K562 (cell line): ENCODE measurements at regions not wholly inside any gene's neighbourhood (a gene's known extent, or its start where the extent isn't known, plus 50 kb on each side); places are given as distances from the start of the nearest gene placed in this dataset.
"Not testable (repeated sequence)": the region's sequence is repeated elsewhere in the genome, so short reads cannot be mapped to it uniquely, and the experiment has no call there.

Experiments
- ATAC-seq: fragments of 200-7000 bp; cut with Tn5 transposase; 3 replicates; pipeline ENCODE4 v1.9.1; 2020; ENCODE audit warnings: moderate library complexity
- BruUV-seq: library from RNA; stranded (reverse); fragments of 400-500 nt; replicated peaks from 2 replicates; lab custom pipeline; 2021; lab: Mats Ljungman, UMichigan
- CTCF ChIA-PET: fragments of 300-600 bp; formaldehyde crosslinking; extraction: SDS; loops from one replicate; lab custom pipeline; 2021; ENCODE audit warnings: low intra/inter-chr PET ratio; lab: Yijun Ruan, JAX
- POLR2A ChIA-PET: fragments of 300-600, 350-650 bp; sonication (Branson Sonifier 250); formaldehyde crosslinking; extraction: SDS; loops from one replicate; lab custom pipeline; 2021; ENCODE audit warnings: antibody characterized with exemption, inconsistent platforms; lab: Yijun Ruan, JAX
- DNase-seq, 4 experiments: peaks; one replicate each; pipeline versions ENCODE4 v3.0.0 to v3.0.0-alpha.2; 2011 to 2018; ENCODE audit warnings: low spot score in 3 of 4, mixed read lengths in 3 of 4; ENCODE audit errors: extremely low read depth in 1 of 4
- FAIRE-seq: peaks from 2 replicates; lab custom pipeline; 2011; peaks lifted over from hg19 to GRCh38; lab: Jason Lieb, UNC
- H2AFZ ChIP-seq: 2 replicates; pipeline ENCODE4 v1.6.0; 2011; ENCODE audit warnings: low read depth, low read length, control low read depth, inconsistent platforms
- H3K27ac ChIP-seq: fragments of 200-600 bp; 3 replicates; pipeline ENCODE4 v1.8.0; 2011; ENCODE audit warnings: low read depth, mild to moderate bottlenecking, control low read depth, inconsistent platforms, low read length, moderate library complexity, mixed read lengths; ENCODE audit errors: extremely low read depth
- H3K27me3 ChIP-seq, 2 experiments: fragments of 300-600 bp in 1 of 2; 2 replicates in 1 of 2; 3 replicates in 1 of 2; pipeline versions ENCODE4 v1.6.0 to v1.8.0; 2011; ENCODE audit warnings: inconsistent platforms in 2 of 2, low read length in 2 of 2, mild to moderate bottlenecking in 1 of 2, mixed read lengths in 1 of 2, moderate library complexity in 1 of 2; ENCODE audit not compliant: control insufficient read depth in 2 of 2, insufficient read depth in 2 of 2
- H3K36me3 ChIP-seq: fragments of 300-600 bp; 3 replicates; pipeline ENCODE4 v1.8.0; 2011; ENCODE audit warnings: mild to moderate bottlenecking, low read length, inconsistent platforms; ENCODE audit not compliant: control insufficient read depth, insufficient read depth
- H3K4me1 ChIP-seq, 2 experiments: fragments of 200-600 bp in 1 of 2; replicated peaks in 1 of 2; 2 replicates in 1 of 2; 3 replicates in 1 of 2; pipeline versions ENCODE4 v1.5.1 to v1.8.0; 2011; ENCODE audit warnings: inconsistent platforms in 2 of 2, low read length in 2 of 2, mild to moderate bottlenecking in 1 of 2, mixed read lengths in 1 of 2, moderate library complexity in 1 of 2; ENCODE audit not compliant: control insufficient read depth in 2 of 2, insufficient read depth in 2 of 2
- H3K4me2 ChIP-seq: 2 replicates; pipeline ENCODE4 v1.6.1; 2011; ENCODE audit warnings: low read length, control low read depth, inconsistent platforms, mixed read lengths; ENCODE audit not compliant: insufficient read depth
- H3K4me3 ChIP-seq: fragments of 200-600 bp; sonication (generic), shearing (Covaris generic); 2 replicates; pipeline ENCODE4 v1.5.1; 2016; ENCODE audit warnings: control low read depth, inconsistent platforms
- H3K79me2 ChIP-seq: fragments of 200-600 bp; 3 replicates; pipeline ENCODE4 v1.8.0; 2011; ENCODE audit warnings: low read length, inconsistent platforms; ENCODE audit not compliant: control insufficient read depth, insufficient read depth
- H3K9ac ChIP-seq, 2 experiments: 2 replicates each; pipeline versions ENCODE4 v1.6.0 to v1.6.1; 2011; ENCODE audit warnings: low read depth in 2 of 2, low read length in 2 of 2, control low read depth in 1 of 2, inconsistent platforms in 1 of 2, mild to moderate bottlenecking in 1 of 2, mixed read lengths in 1 of 2; ENCODE audit not compliant: insufficient read depth in 1 of 2
- H3K9me1 ChIP-seq: one replicate; pipeline ENCODE4 v1.6.0; 2011; ENCODE audit warnings: inconsistent platforms, mild to moderate bottlenecking, low read length, moderate library complexity; ENCODE audit not compliant: control insufficient read depth, insufficient read depth
- H3K9me3 ChIP-seq: replicated peaks from 2 replicates; pipeline ENCODE4 v1.5.1; 2011; ENCODE audit warnings: low read depth, low read length, inconsistent platforms; ENCODE audit not compliant: control insufficient read depth, insufficient read depth
- H4K20me1 ChIP-seq: replicated peaks from 2 replicates; pipeline ENCODE4 v1.6.1; 2011; ENCODE audit warnings: low read length, inconsistent platforms, mixed read lengths; ENCODE audit not compliant: control insufficient read depth, insufficient read depth
- HDAC3 ChIP-seq: fragments of 450-650 bp; IDR thresholded peaks from 2 replicates; pipeline ENCODE4 v1.6.1; 2018; ENCODE audit warnings: borderline replicate concordance, mild to moderate bottlenecking, moderate library complexity; ENCODE audit not compliant: partially characterized antibody
- PHTF2 ChIP-seq: fragments of 250-450 bp; sonication (Bioruptor Pico); IDR thresholded peaks from 2 replicates; pipeline ENCODE4 v1.5.0; 2021; ENCODE audit warnings: mild to moderate bottlenecking
- TGIF2 ChIP-seq: sonication (generic); formaldehyde crosslinking; IDR thresholded peaks from 2 replicates; pipeline ENCODE4 v1.8.1; 2022; ENCODE audit warnings: mild to moderate bottlenecking, missing genetic modification reagents, moderate library complexity
- YY1 ChIP-seq, 3 experiments: IDR thresholded peaks; 2 replicates each; pipeline ENCODE4 v1.6.1; 2011; ENCODE audit warnings: low read length in 2 of 3, mild to moderate bottlenecking in 2 of 3, moderate library complexity in 2 of 3, borderline replicate concordance in 1 of 3, control low read depth in 1 of 3, low read depth in 1 of 3; ENCODE audit not compliant: insufficient read depth in 3 of 3, insufficient replicate concordance in 2 of 3, control insufficient read depth in 1 of 3, insufficient read length in 1 of 3; ENCODE audit errors: extremely low read depth in 1 of 3
- ZBTB33 ChIP-seq: sonication (generic); formaldehyde crosslinking; IDR thresholded peaks from 2 replicates; pipeline ENCODE4 v1.8.1; 2023; ENCODE audit warnings: mild to moderate bottlenecking, missing genetic modification reagents
- ZFPM2 ChIP-seq: fragments of 250-450 bp; sonication (Bioruptor Pico); IDR thresholded peaks from 2 replicates; pipeline ENCODE4 v1.5.1; 2022; ENCODE audit warnings: mild to moderate bottlenecking
- ZNF609 ChIP-seq: sonication (generic); formaldehyde crosslinking; IDR thresholded peaks from 2 replicates; pipeline ENCODE4 v1.8.1; 2023; ENCODE audit warnings: missing genetic modification reagents, mild to moderate bottlenecking, borderline replicate concordance
- WGBS: fragments of 100-300 bp; shearing (Covaris generic); methylation state at CpG from one replicate; pipeline ENCODE4 v1.1.6; 2016; ENCODE audit warnings: low coverage, mixed read lengths; ENCODE audit not compliant: insufficient coverage; ENCODE audit errors: missing lambda C conversion rate; 5-methylcytosine and 5-hydroxymethylcytosine counted together
- in situ Hi-C: fragments of 300-500 bp; cut with MboI; formaldehyde crosslinking; loops from 4 replicates; pipeline ENCODE4 v1.15.0; 2018; ENCODE audit warnings: inconsistent platforms, mixed read lengths
- intact Hi-C: fragments of 100-400 bp; cut with micrococcal nuclease; formaldehyde crosslinking; loops from 2 replicates; pipeline ENCODE4 v1.14.2; 2022

GRCh38 chr3:181189556-181189955 lies 200.0 kb upstream of the DNAJC19 start (continued):
- TF ChIP-seq ZBTB33 (CRISPR knock-in tag), result no peak
- TF ChIP-seq ZNF609, result no peak

GRCh38 chr3:181183764-181184163 lies 194.2 kb upstream of the DNAJC19 start:
- H3K9ac ChIP-seq, result no peak overlapping the region
- no peaks in the 10 kb centered on the region for H3K4me1 ChIP-seq
- no peaks in the 10 kb centered on the region for H3K27me3 ChIP-seq
- no peaks in the 10 kb centered on the region for H4K20me1 ChIP-seq
- no peaks in the 10 kb centered on the region for H3K79me2 ChIP-seq
- ATAC-seq (no peak), DNase-seq (no peak)
- ChIA-PET POLR2A (no interaction called here), CTCF (no interaction called here)
- in situ Hi-C loops (no loop called here), intact Hi-C loops (no loop called here)
- no peaks in the 10 kb centered on the region for H3K36me3 ChIP-seq
- no peak overlapping the region for H2AFZ ChIP-seq
- no peaks in the 10 kb centered on the region for H3K9me3 ChIP-seq
- no peaks in the 10 kb centered on the region for H3K9me1 ChIP-seq
- H3K4me2 ChIP-seq, result no peak overlapping the region
- no peak overlapping the region for H3K4me3 ChIP-seq
- BruUV-seq, result no TSS peak
- WGBS, result 0% methylated on average over 1 of the region's 1 CpG
- TF ChIP-seq PHTF2 (CRISPR knock-in tag) (no peak), HDAC3 (no peak), ZFPM2 (CRISPR knock-in tag) (no peak), YY1 (IDR thresholded peaks at IDR 0.05; ENCODE audit: borderline replicate concordance in 1 of 3, control insufficient read depth in 1 of 3, extremely low read depth in 1 of 3, insufficient read depth in 3 of 3, insufficient read length in 1 of 3, insufficient replicate concordance in 2 of 3, low read depth in 1 of 3, low read length in 2 of 3) (no peak), TGIF2 (CRISPR knock-in tag) (no peak)
- TF ChIP-seq, all 486 proteins: peak for 0
- no peak for FAIRE-seq
- H3K27ac ChIP-seq, result no peak overlapping the region

- H3K9me1 ChIP-seq, H3K4me2 ChIP-seq, H3K9ac ChIP-seq, H4K20me1 ChIP-seq, intact Hi-C loops, FAIRE-seq, H3K27me3 ChIP-seq, H3K36me3 ChIP-seq, H3K4me3 ChIP-seq, DNase-seq, POLR2A ChIA-PET, ATAC-seq, H3K27ac ChIP-seq, CTCF ChIA-PET, H3K79me2 ChIP-seq, H2AFZ ChIP-seq, H3K9me3 ChIP-seq, H3K4me1 ChIP-seq, in situ Hi-C loops, BruUV-seq: not testable (repeated sequence)
- 8% methylated on average over 19 of the region's 22 CpGs for WGBS
Observed at GRCh38 chr3:181183057-181183456, 193.5 kb upstream of the DNAJC19 start.
